GM12875 (cell line): ENCODE measurements at regions not wholly inside any gene's neighbourhood (a gene's known extent, or its start where the extent isn't known, plus 50 kb on each side); places are given as distances from the start of the nearest gene placed in this dataset.

Experiments
- H3K4me3 ChIP-seq: one replicate; pipeline ENCODE4 v1.5.1; 2011; ENCODE audit warnings: low read depth, low read length, control low read depth
- TF ChIP-seq, protein P1 (sequence below): IDR thresholded peaks from 2 replicates; pipeline ENCODE4 v1.5.1; 2011; ENCODE audit warnings: low read depth, mild to moderate bottlenecking, control low read depth, inconsistent platforms, low read length, moderate library complexity, borderline replicate concordance; ENCODE audit not compliant: insufficient read depth

DNA sequence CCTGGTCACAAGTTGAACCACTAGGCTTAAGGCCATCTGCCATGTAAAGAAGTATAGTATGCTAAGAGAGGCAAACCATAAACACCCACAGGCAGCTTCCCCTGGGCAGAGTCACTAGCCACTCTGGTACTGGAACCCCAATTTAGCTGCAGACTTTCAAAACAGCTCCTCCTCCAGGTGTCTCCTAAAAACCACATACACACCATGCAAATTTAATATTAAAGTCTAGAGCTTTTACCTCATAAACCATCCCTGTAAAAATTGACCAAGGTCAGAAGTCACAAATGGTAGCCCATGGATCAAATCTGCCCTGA, 99.1 kb upstream of the STT3B start:
- no peak overlapping the region for H3K4me3 ChIP-seq
- TF ChIP-seq, protein P1, sequence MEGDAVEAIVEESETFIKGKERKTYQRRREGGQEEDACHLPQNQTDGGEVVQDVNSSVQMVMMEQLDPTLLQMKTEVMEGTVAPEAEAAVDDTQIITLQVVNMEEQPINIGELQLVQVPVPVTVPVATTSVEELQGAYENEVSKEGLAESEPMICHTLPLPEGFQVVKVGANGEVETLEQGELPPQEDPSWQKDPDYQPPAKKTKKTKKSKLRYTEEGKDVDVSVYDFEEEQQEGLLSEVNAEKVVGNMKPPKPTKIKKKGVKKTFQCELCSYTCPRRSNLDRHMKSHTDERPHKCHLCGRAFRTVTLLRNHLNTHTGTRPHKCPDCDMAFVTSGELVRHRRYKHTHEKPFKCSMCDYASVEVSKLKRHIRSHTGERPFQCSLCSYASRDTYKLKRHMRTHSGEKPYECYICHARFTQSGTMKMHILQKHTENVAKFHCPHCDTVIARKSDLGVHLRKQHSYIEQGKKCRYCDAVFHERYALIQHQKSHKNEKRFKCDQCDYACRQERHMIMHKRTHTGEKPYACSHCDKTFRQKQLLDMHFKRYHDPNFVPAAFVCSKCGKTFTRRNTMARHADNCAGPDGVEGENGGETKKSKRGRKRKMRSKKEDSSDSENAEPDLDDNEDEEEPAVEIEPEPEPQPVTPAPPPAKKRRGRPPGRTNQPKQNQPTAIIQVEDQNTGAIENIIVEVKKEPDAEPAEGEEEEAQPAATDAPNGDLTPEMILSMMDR, result no peak

GRCh38 chr3:31434819-31435218, 97.9 kb upstream of the STT3B start:
- TF ChIP-seq, protein P1, result no peak
- no peak overlapping the region for H3K4me3 ChIP-seq

DNA sequence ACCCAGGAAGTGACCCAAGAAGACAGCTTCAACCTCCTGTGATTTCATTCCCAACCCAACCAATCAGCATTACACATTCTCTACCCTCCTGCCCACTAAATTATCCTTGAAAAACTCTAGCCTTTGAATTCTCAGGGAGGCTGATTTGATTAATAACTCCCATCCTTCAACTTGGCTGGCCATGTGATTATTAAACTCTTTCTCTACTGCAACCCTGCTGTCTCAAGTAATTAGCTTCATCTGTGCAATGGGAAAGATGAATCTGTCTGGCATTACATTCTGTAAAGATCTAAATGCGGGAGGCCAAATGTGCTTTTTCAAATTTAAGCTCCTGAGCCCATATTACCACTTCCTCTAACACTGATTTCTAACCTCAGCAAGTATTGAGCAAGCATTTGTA, 95.9 kb upstream of the STT3B start:
- TF ChIP-seq, protein P1, result no peak
- H3K4me3 ChIP-seq, result no peak overlapping the region

DNA sequence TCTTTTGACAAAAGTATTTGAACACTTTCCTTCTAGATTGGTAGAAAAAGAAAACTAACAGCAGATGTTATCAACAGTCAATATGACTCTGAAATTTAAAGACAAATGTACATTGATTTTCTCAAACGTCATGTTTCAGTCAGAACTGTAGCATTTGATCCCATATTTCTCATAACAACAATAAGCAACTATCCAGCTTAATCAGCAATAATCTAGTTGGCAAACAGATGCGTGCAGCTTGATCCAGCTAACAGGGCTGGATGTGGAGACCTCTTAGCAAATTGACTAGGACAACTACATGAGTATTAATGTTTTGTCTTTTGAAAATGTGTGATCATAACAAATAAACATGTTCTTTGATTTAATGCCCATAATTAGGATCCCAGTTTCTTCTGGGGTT, 94.0 kb upstream of the STT3B start:
- H3K4me3 ChIP-seq, result no peak overlapping the region
- TF ChIP-seq, protein P1, result no peak

- TF ChIP-seq, protein P1, result no peak
- no peak overlapping the region for H3K4me3 ChIP-seq
Measured at GRCh38 chr3:31439890-31440750, 92.6 kb upstream of the STT3B start.

DNA sequence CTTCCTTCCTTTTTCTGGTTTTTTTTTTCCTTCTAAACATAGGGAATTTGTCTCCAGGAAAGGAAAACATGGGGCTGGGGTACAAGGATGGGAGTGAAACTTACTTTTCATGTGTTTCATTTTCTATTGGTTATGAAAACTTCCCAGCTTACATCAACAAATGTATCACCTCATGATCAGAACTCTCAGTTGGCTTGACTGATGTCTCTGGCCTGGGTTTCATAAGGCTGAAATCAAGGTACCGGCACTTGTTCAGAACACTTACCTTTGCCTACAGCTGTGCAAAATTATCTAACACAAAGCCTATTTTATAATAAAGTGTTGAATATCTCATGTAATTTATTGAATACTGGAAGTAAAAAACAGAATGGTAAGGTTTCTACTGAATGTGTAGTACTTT, 91.8 kb upstream of the STT3B start:
- H3K4me3 ChIP-seq, result no peak overlapping the region
- TF ChIP-seq, protein P1, result no peak

GRCh38 chr3:31442755-31443154, 90.0 kb upstream of the STT3B start:
- TF ChIP-seq, protein P1, result no peak
- no peak overlapping the region for H3K4me3 ChIP-seq
